Heart left ventricle (tissue), 16 donors: ENCODE measurements at regions not wholly inside any gene's neighbourhood (a gene's known extent, or its start where the extent isn't known, plus 50 kb on each side); places are given as distances from the start of the nearest gene placed in this dataset.
"Not testable (repeated sequence)": the region's sequence is repeated elsewhere in the genome, so short reads cannot be mapped to it uniquely, and the experiment has no call there.

Experiments used
- ATAC-seq, 4 donors: fragments of 200-7000 bp; cut with Tn5 transposase; one replicate each; pipeline ENCODE4 v1.9.1; 2020 to 2022; ENCODE audit warnings: moderate library complexity in 4 of 4, mild to moderate bottlenecking in 3 of 4, moderate number of reproducible peaks in 1 of 4
- DNase-seq, 5 donors: peaks; one replicate each; pipeline ENCODE4 v3.0.0-alpha.2; 2020
- H3K27ac ChIP-seq, 12 donors: fragments of 200-600 bp; sonication (generic) in 4 of 12; one replicate each; pipeline versions ENCODE4 v1.5.0 to v1.8.0; 2016 to 2022; ENCODE audit warnings: mild to moderate bottlenecking in 2 of 12
- H3K27me3 ChIP-seq, 9 donors: fragments of 200-600 bp; sonication (generic) in 2 of 9; one replicate each; pipeline versions ENCODE4 v1.5.1 to v1.8.0; 2016 to 2022; ENCODE audit warnings: mild to moderate bottlenecking in 3 of 9
- H3K36me3 ChIP-seq, 9 donors: fragments of 200-600 bp; sonication (generic) in 2 of 9; one replicate each; pipeline versions ENCODE4 v1.5.0 to v1.8.0; 2018 to 2022; ENCODE audit warnings: mild to moderate bottlenecking in 2 of 9
- H3K4me1 ChIP-seq, 12 donors: fragments of 200-600 bp; sonication (generic) in 4 of 12; one replicate each; pipeline versions ENCODE4 v1.5.0 to v1.8.0; 2016 to 2022; ENCODE audit warnings: mild to moderate bottlenecking in 3 of 12
- H3K4me3 ChIP-seq, 12 donors: fragments of 200-600 bp; sonication (generic) in 4 of 12; one replicate each; pipeline versions ENCODE4 v1.5.0 to v1.8.0; 2017 to 2022; ENCODE audit warnings: mild to moderate bottlenecking in 9 of 12, moderate library complexity in 4 of 12
- H3K9me3 ChIP-seq, 12 donors: fragments of 200-600 bp; sonication (generic) in 4 of 12; one replicate each; pipeline versions ENCODE4 v1.5.0 to v1.8.0; 2016 to 2022; ENCODE audit warnings: mild to moderate bottlenecking in 1 of 12
- CTCF ChIP-seq, 12 donors: fragments of 200-600 bp; sonication (generic) in 4 of 12; IDR thresholded peaks; one replicate each; pipeline versions ENCODE4 v1.5.0 to v1.8.0; 2018 to 2022; ENCODE audit warnings: antibody characterized with exemption in 12 of 12, mild to moderate bottlenecking in 5 of 12
- POLR2A ChIP-seq, 2 donors: fragments of 450-650 bp; IDR thresholded peaks; one replicate each; pipeline ENCODE4 v1.6.1; 2017; ENCODE audit warnings: antibody characterized with exemption in 2 of 2, mild to moderate bottlenecking in 2 of 2, moderate library complexity in 2 of 2
- WGBS, 4 donors: extraction: QIAGEN DNeasy Blood & Tissue Kit in 2 of 4; methylation state at CpG; one replicate each; pipeline versions ENCODE4 v1.1.5 to v1.1.7; 2013 to 2018; 5-methylcytosine and 5-hydroxymethylcytosine counted together
- intact Hi-C, 10 donors: fragments of 100-400 bp; cut with DNase I; formaldehyde crosslinking; loops; one replicate each; pipeline versions ENCODE4 v1.11.1 to v1.14.2; 2022
- donor health status: ischemic (EF 13 %, LVEDD 7.1; RV severe dilation, severe dysfunction).
- donor health status: healthy with polysubstance abuse.
- donor health status: DM: no; HTN: yes; CAD: no.
- donor health status: DM: no; HTN: no; CAD: no.
- donor health status: ischemic (EF 25% LVEDD 6.9; RV normal size, moderate dysfunction).
- donor health status: ischemic (EF 25% LVEDD 5.7; RV mildly dilated, moderate dysfunction).
- donor health status: healthy.
- donor health status: DM: yes; HTN: yes; CAD: no.
- donor health status: ischemic (EF 35%, LVEDD 5.7; RV mildly dilated, moderate dysfunction).
- donor health status: nonischemic (EF 11% LVEDD 7.7; RV severe dilation, severe dysfunction).
- donor health status: DM: yes; HTN: yes; CAD: no.
- donor health status: PGD.
- donor health status: ischemic (EF 29% LVEDD 5.4; RV normal size, mild dysfunction).
- donor health status: nonischemic (EF 23%, LVEDD 6.1; RV moderate dilation, normal function).

GRCh38 chrX:953879-954482 lies 258.5 kb downstream of the CRLF2 start:
- ATAC-seq (no peak), DNase-seq (no peak)
- Histone ChIP-seq H3K9me3 (peaks cover 0 to 7% (median 0%) of the 10 kb centered on the region in 12 donors), H3K27me3 (peaks cover 0 to 5% (median 0%) of the 10 kb centered on the region in 9 donors), H3K4me3 (no peak overlapping the region), H3K27ac (no peak overlapping the region), H3K36me3 (no peaks in the 10 kb centered on the region), H3K4me1 (no peaks in the 10 kb centered on the region)
- intact Hi-C loops = no loop called here
- TF ChIP-seq CTCF (IDR thresholded peaks at IDR 0.05) (no peak), POLR2A (IDR thresholded peaks at IDR 0.05) (no peak)

GRCh38 chrX:952816-953215 lies 259.6 kb downstream of the CRLF2 start:
- H3K4me1 ChIP-seq = no peaks in the 10 kb centered on the region
- peaks cover 0 to 7% (median 0%) of the 10 kb centered on the region in 12 donors for H3K9me3 ChIP-seq
- no peak for TF ChIP-seq POLR2A (IDR thresholded peaks at IDR 0.05)
- no peak for TF ChIP-seq CTCF (IDR thresholded peaks at IDR 0.05)
- H3K36me3 ChIP-seq = no peaks in the 10 kb centered on the region
- DNase-seq = no peak
- H3K4me3 ChIP-seq = no peak overlapping the region
- no peak for ATAC-seq
- no peaks in the 10 kb centered on the region for H3K27me3 ChIP-seq
- intact Hi-C loops = no loop called here
- 74 to 84% (median 77%) methylated on average over 5 of the region's 5 CpGs for WGBS, 4 donors
- no peak overlapping the region for H3K27ac ChIP-seq

- WGBS, 4 donors = 70 to 82% (median 78%) methylated on average over 6 of the region's 6 CpGs
- H3K27ac ChIP-seq, ATAC-seq, DNase-seq, H3K27me3 ChIP-seq, H3K36me3 ChIP-seq, H3K4me1 ChIP-seq, intact Hi-C loops, H3K9me3 ChIP-seq, H3K4me3 ChIP-seq: not testable (repeated sequence)
Observed at GRCh38 chrX:947262-947661, 265.2 kb downstream of the CRLF2 start.

GRCh38 chrX:943035-943434 lies 269.4 kb downstream of the CRLF2 start:
- intact Hi-C loops = no loop called here
- DNase-seq (no peak), ATAC-seq (no peak)
- TF ChIP-seq POLR2A (IDR thresholded peaks at IDR 0.05) = no peak
- TF ChIP-seq CTCF (IDR thresholded peaks at IDR 0.05) = no peak
- H3K9me3 ChIP-seq = peaks cover 0 to 3% (median 0%) of the 10 kb centered on the region in 12 donors
- peaks cover 0 to 13% (median 0%) of the 10 kb centered on the region in 9 donors for H3K27me3 ChIP-seq
- no peaks in the 10 kb centered on the region for H3K36me3 ChIP-seq
- H3K27ac ChIP-seq = no peak overlapping the region
- H3K4me3 ChIP-seq = no peak overlapping the region
- H3K4me1 ChIP-seq = no peaks in the 10 kb centered on the region
- 0 to 83% (median 65%) methylated on average over 1 of the region's 1 CpG for WGBS, 4 donors

GRCh38 chrX:940691-941090 lies 271.8 kb downstream of the CRLF2 start:
- Histone ChIP-seq H3K4me3 (no peak overlapping the region), H3K27me3 (peaks cover 0 to 13% (median 0%) of the 10 kb centered on the region in 9 donors), H3K4me1 (no peaks in the 10 kb centered on the region), H3K27ac (no peak overlapping the region), H3K9me3 (no peaks in the 10 kb centered on the region), H3K36me3 (no peaks in the 10 kb centered on the region)
- TF ChIP-seq POLR2A (IDR thresholded peaks at IDR 0.05) = no peak
- no peak for TF ChIP-seq CTCF (IDR thresholded peaks at IDR 0.05)
- intact Hi-C loops = no loop called here
- DNase-seq (no peak), ATAC-seq (no peak)
- 59 to 73% (median 71%) methylated on average over 9 of the region's 9 CpGs for WGBS, 4 donors
